IMR-90 (cell line): ENCODE measurements at regions not wholly inside any gene's neighbourhood (a gene's known extent, or its start where the extent isn't known, plus 50 kb on each side); places are given as distances from the start of the nearest gene placed in this dataset.

Experiments
- ATAC-seq: fragments of 200-7000 bp; cut with Tn5 transposase; 2 replicates; pipeline ENCODE4 v1.9.1; 2020; ENCODE audit warnings: low read depth, mild to moderate bottlenecking, moderate library complexity
- BruUV-seq: library from RNA; stranded (reverse); fragments of 400-500 nt; replicated peaks from 2 replicates; lab custom pipeline; 2021; lab: Mats Ljungman, UMichigan
- CTCF ChIA-PET: fragments of 300-600 bp; formaldehyde crosslinking; extraction: SDS; loops from one replicate; lab custom pipeline; 2021; ENCODE audit warnings: antibody characterized with exemption; lab: Yijun Ruan, JAX
- POLR2A ChIA-PET: fragments of 300-600 bp; sonication (Branson Sonifier 250); formaldehyde crosslinking; loops from one replicate; lab custom pipeline; 2022; ENCODE audit warnings: antibody characterized with exemption; ENCODE audit not compliant: unreplicated experiment; lab: Charles Lee
- DNase-seq: peaks from one replicate; pipeline ENCODE4 v3.0.0; 2013
- H2AFZ ChIP-seq: replicated peaks from 2 replicates; pipeline ENCODE3; 2013; ENCODE audit warnings: low read length, mild to moderate bottlenecking; ENCODE audit not compliant: poor library complexity
- H2AK5ac ChIP-seq: 2 replicates; pipeline ENCODE4 v1.6.1; 2013; ENCODE audit warnings: low read depth, low read length, inconsistent platforms
- H2AK9ac ChIP-seq: replicated peaks from 2 replicates; pipeline ENCODE3; 2013; ENCODE audit warnings: mild to moderate bottlenecking, low read depth, low read length, moderate library complexity; ENCODE audit not compliant: poor library complexity
- H2BK120ac ChIP-seq: 2 replicates; pipeline ENCODE4 v1.6.1; 2013; ENCODE audit warnings: low read depth, low read length, inconsistent platforms
- H2BK15ac ChIP-seq: 3 replicates; pipeline ENCODE4 v1.6.1; 2013; ENCODE audit warnings: low read depth, low read length, inconsistent platforms
- H2BK20ac ChIP-seq: 2 replicates; pipeline ENCODE4 v1.6.1; 2013; ENCODE audit warnings: low read depth, mild to moderate bottlenecking, inconsistent platforms, low read length, moderate library complexity
- H2BK5ac ChIP-seq: 2 replicates; pipeline ENCODE4 v1.6.1; 2013; ENCODE audit warnings: mild to moderate bottlenecking, low read depth, low read length, inconsistent platforms; ENCODE audit not compliant: poor library complexity, severe bottlenecking
- H3K14ac ChIP-seq: replicated peaks from 2 replicates; pipeline ENCODE4 v1.6.1; 2013; ENCODE audit warnings: low read depth, low read length, inconsistent platforms
- H3K18ac ChIP-seq: 2 replicates; pipeline ENCODE4 v1.6.1; 2013; ENCODE audit warnings: low read depth, low read length, control low read depth
- H3K23ac ChIP-seq: 2 replicates; pipeline ENCODE4 v1.6.1; 2013; ENCODE audit warnings: low read depth, low read length, inconsistent platforms
- H3K27ac ChIP-seq: 2 replicates; pipeline ENCODE4 v1.5.1; 2013; ENCODE audit warnings: mild to moderate bottlenecking, control low read depth, low read length; ENCODE audit not compliant: insufficient read depth
- H3K27me3 ChIP-seq: 2 replicates; pipeline ENCODE4 v1.6.1; 2013; ENCODE audit warnings: low read length; ENCODE audit not compliant: control insufficient read depth, insufficient read depth
- H3K36me3 ChIP-seq: 2 replicates; pipeline ENCODE4 v1.6.1; 2013; ENCODE audit warnings: low read length, mixed read lengths; ENCODE audit not compliant: control insufficient read depth, insufficient read depth
- H3K4ac ChIP-seq: 2 replicates; pipeline ENCODE4 v1.6.1; 2013; ENCODE audit warnings: low read depth, low read length, inconsistent platforms
- H3K4me1 ChIP-seq: 2 replicates; pipeline ENCODE4 v1.6.1; 2013; ENCODE audit warnings: low read length, mixed read lengths; ENCODE audit not compliant: control insufficient read depth, insufficient read depth
- H3K4me2 ChIP-seq: 2 replicates; pipeline ENCODE4 v1.6.1; 2013; ENCODE audit warnings: low read depth, mild to moderate bottlenecking, control low read depth, low read length, moderate library complexity
- H3K4me3 ChIP-seq: 2 replicates; pipeline ENCODE4 v1.5.1; 2013; ENCODE audit warnings: low read depth, mild to moderate bottlenecking, control low read depth, low read length, moderate library complexity; ENCODE audit not compliant: insufficient read depth
- H3K56ac ChIP-seq: 2 replicates; pipeline ENCODE4 v1.6.1; 2013; ENCODE audit warnings: low read length, inconsistent platforms; ENCODE audit not compliant: insufficient read depth; ENCODE audit errors: extremely low read depth
- H3K79me1 ChIP-seq, 2 experiments: 2 replicates each; pipeline ENCODE4 v1.6.1; 2013; ENCODE audit warnings: low read length in 2 of 2, inconsistent platforms in 1 of 2, low read depth in 1 of 2
- H3K9ac ChIP-seq: 2 replicates; pipeline ENCODE4 v1.6.1; 2013; ENCODE audit warnings: low read depth, low read length, control low read depth
- H3K9me1 ChIP-seq: 2 replicates; pipeline ENCODE4 v1.6.1; 2013; ENCODE audit warnings: low read length, inconsistent platforms; ENCODE audit not compliant: insufficient read depth
- H3K9me3 ChIP-seq: 2 replicates; pipeline ENCODE4 v1.6.1; 2013; ENCODE audit warnings: low read length; ENCODE audit not compliant: control insufficient read depth, insufficient read depth
- H4K20me1 ChIP-seq: 2 replicates; pipeline ENCODE4 v1.6.1; 2013; ENCODE audit warnings: low read length, inconsistent platforms; ENCODE audit not compliant: insufficient read depth
- H4K5ac ChIP-seq: 2 replicates; pipeline ENCODE4 v1.6.1; 2013; ENCODE audit warnings: mild to moderate bottlenecking, low read depth, low read length, control low read depth
- H4K8ac ChIP-seq, 2 experiments: 2 replicates each; pipeline ENCODE4 v1.6.1; 2013; ENCODE audit warnings: low read depth in 2 of 2, low read length in 2 of 2, control low read depth in 1 of 2, inconsistent platforms in 1 of 2
- H4K91ac ChIP-seq: 2 replicates; pipeline ENCODE4 v1.6.1; 2013; ENCODE audit warnings: low read depth, low read length, inconsistent platforms; ENCODE audit not compliant: insufficient read depth
- BHLHE40 ChIP-seq: fragments of 150-350 bp; IDR thresholded peaks from 2 replicates; pipeline ENCODE4 v1.6.1; 2016; ENCODE audit warnings: mild to moderate bottlenecking, low read depth, low read length
- CEBPB ChIP-seq: IDR thresholded peaks from 2 replicates; pipeline ENCODE4 v1.6.1; 2012; ENCODE audit warnings: low read depth, low read length, improper control_type of control experiment
- CHD1 ChIP-seq: IDR thresholded peaks from 2 replicates; pipeline ENCODE4 v1.6.1; 2012; ENCODE audit warnings: low read depth, low read length, improper control_type of control experiment
- FOS ChIP-seq: fragments of 150-350 bp; IDR thresholded peaks from 2 replicates; pipeline ENCODE4 v1.6.1; 2016; ENCODE audit warnings: low read depth, low read length
- MAFK ChIP-seq: IDR thresholded peaks from 2 replicates; pipeline ENCODE4 v1.6.1; 2012; ENCODE audit warnings: low read depth, low read length, improper control_type of control experiment
- MXI1 ChIP-seq: IDR thresholded peaks from 2 replicates; pipeline ENCODE4 v1.6.1; 2012; ENCODE audit warnings: low read depth, mild to moderate bottlenecking, low read length, moderate library complexity, borderline replicate concordance
- NFE2L2 ChIP-seq: fragments of 150-350 bp; IDR thresholded peaks from 2 replicates; pipeline ENCODE4 v1.6.1; 2016; ENCODE audit warnings: low read depth, mild to moderate bottlenecking, low read length
- RAD21 ChIP-seq: IDR thresholded peaks from 2 replicates; pipeline ENCODE4 v1.6.1; 2012; ENCODE audit warnings: low read length, improper control_type of control experiment
- RCOR1 ChIP-seq: IDR thresholded peaks from 2 replicates; pipeline ENCODE4 v1.6.1; 2012; ENCODE audit warnings: mild to moderate bottlenecking, low read length, improper control_type of control experiment; ENCODE audit not compliant: insufficient replicate concordance
- RFX5 ChIP-seq: IDR thresholded peaks from 2 replicates; pipeline ENCODE4 v1.8.0; 2012; ENCODE audit warnings: low read depth, mild to moderate bottlenecking, low read length, moderate library complexity
- SMC3 ChIP-seq: fragments of 150-350 bp; IDR thresholded peaks from 2 replicates; pipeline ENCODE4 v1.6.1; 2016; ENCODE audit warnings: low read depth, mild to moderate bottlenecking, antibody characterized with exemption, low read length, moderate library complexity
- WGBS, 2 experiments: methylation state at CpG; one replicate each; pipeline versions ENCODE4 v1.1.5 to v1.1.7; 2013; ENCODE audit warnings: missing lambda C conversion rate in 2 of 2; ENCODE audit not compliant: insufficient read length in 1 of 2; ENCODE audit errors: extremely low coverage in 2 of 2; 5-methylcytosine and 5-hydroxymethylcytosine counted together
- dilution Hi-C: fragments of 300-500 bp; cut with HindIII; formaldehyde crosslinking; loops from one replicate; pipeline ENCODE4 v1.14.3; 2018; ENCODE audit warnings: low sequenced_read_pairs; ENCODE audit not compliant: unreplicated experiment
- in situ Hi-C: fragments of 300-500 bp; cut with MboI; formaldehyde crosslinking; loops from 3 replicates; pipeline ENCODE4 v1.14.3; 2019; ENCODE audit warnings: low sequenced_read_pairs, inconsistent platforms, mixed read lengths
- intact Hi-C: fragments of 100-400 bp; cut with micrococcal nuclease; formaldehyde crosslinking; loops from 2 replicates; pipeline ENCODE4 v1.10.0; 2022
- TF ChIP-seq, protein P1 (sequence below): fragments of 150-350 bp; IDR thresholded peaks from 2 replicates; pipeline ENCODE4 v1.6.1; 2017; ENCODE audit warnings: mild to moderate bottlenecking, antibody characterized with exemption, low read length, low read depth
- TF ChIP-seq, protein P2 (sequence below): fragments of 150-350 bp; IDR thresholded peaks from 2 replicates; pipeline ENCODE4 v1.6.1; 2016; ENCODE audit warnings: low read depth, mild to moderate bottlenecking, low read length, moderate library complexity, borderline replicate concordance

DNA sequence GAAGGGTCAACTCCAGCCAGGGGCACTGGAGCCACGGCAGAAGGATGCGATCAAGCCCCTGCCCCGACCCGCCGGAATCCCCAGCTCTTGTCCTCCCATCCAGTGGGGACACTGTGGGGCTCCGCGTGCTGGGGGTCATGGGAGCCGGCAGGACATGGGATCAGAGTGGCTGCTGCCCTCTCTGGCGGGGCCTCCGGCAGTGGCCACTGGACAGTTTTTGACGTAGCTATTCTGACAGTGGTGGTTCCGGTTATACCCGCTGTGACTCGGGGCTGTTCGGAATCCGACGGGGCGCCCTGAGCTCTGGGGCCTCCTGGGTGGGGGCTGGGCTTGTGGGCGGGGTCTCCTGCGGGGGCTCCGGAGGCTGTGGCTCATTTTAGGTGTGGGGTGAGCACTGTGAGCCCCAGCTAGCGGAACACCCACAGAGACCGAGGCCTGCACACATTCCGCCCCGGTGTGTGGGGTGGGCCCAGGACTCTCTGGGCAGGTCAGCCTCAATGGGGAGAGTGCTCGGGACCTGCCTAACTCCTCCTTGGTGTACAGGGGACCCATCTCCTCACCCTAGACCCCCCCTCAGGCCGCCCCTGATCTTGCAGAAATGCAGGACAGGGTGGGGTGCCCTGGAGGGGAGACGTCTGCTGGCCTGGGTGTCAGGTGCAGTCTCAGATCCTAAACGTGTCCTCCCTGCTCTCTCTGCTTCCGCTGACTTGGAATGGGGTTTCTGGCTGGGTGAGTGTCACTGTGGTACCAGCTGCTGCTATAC, 374.2 kb downstream of the TMEM121 start:
- Histone ChIP-seq H3K79me1 (no peaks in the 10 kb centered on the region), H4K20me1 (no peaks in the 10 kb centered on the region), H3K23ac (no peak overlapping the region), H2BK120ac (no peak overlapping the region), H3K18ac (no peak overlapping the region), H2AK5ac (no peak overlapping the region), H3K9me1 (no peaks in the 10 kb centered on the region), H4K8ac (no peak overlapping the region), H2AK9ac (no peak overlapping the region), H2AFZ (no peak overlapping the region), H3K36me3 (no peaks in the 10 kb centered on the region), H3K9me3 (peaks cover 52% of the 10 kb centered on the region), H3K14ac (no peak overlapping the region), H3K4me1 (no peaks in the 10 kb centered on the region), H2BK20ac (no peak overlapping the region), H3K4me3 (no peak overlapping the region), H3K56ac (no peak overlapping the region), H4K91ac (no peak overlapping the region), H3K27ac (no peak overlapping the region), H3K4ac (no peak overlapping the region), H3K9ac (no peak overlapping the region), H3K4me2 (no peak overlapping the region), H2BK15ac (no peak overlapping the region), H3K27me3 (no peaks in the 10 kb centered on the region), H4K5ac (no peak overlapping the region), H2BK5ac (no peak overlapping the region)
- DNase-seq, result no peak
- CTCF ChIA-PET, result no interaction called here
- dilution Hi-C loops, result no loop called here
- intact Hi-C loops, result no loop called here
- BruUV-seq, result no TSS peak
- 91% methylated on average over 9 of the region's 30 CpGs; no CpG with 5 or more reads in 1 of the 2 experiments for WGBS, 2 experiments
- ATAC-seq, result no peak
- in situ Hi-C loops, result no loop called here
- POLR2A ChIA-PET, result no interaction called here
- TF ChIP-seq MXI1 (no peak), MAFK (no peak), CHD1 (no peak), BHLHE40 (no peak), CEBPB (no peak), SMC3 (no peak), RAD21 (no peak), RFX5 (no peak), NFE2L2 (no peak), FOS (no peak), RCOR1 (no peak)
- TF ChIP-seq, protein P1, sequence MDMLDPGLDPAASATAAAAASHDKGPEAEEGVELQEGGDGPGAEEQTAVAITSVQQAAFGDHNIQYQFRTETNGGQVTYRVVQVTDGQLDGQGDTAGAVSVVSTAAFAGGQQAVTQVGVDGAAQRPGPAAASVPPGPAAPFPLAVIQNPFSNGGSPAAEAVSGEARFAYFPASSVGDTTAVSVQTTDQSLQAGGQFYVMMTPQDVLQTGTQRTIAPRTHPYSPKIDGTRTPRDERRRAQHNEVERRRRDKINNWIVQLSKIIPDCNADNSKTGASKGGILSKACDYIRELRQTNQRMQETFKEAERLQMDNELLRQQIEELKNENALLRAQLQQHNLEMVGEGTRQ, result no peak
- TF ChIP-seq, protein P2, sequence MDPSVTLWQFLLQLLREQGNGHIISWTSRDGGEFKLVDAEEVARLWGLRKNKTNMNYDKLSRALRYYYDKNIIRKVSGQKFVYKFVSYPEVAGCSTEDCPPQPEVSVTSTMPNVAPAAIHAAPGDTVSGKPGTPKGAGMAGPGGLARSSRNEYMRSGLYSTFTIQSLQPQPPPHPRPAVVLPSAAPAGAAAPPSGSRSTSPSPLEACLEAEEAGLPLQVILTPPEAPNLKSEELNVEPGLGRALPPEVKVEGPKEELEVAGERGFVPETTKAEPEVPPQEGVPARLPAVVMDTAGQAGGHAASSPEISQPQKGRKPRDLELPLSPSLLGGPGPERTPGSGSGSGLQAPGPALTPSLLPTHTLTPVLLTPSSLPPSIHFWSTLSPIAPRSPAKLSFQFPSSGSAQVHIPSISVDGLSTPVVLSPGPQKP, result no peak
